K562 (cell line): ENCODE measurements at regions not wholly inside any gene's neighbourhood (a gene's known extent, or its start where the extent isn't known, plus 50 kb on each side); places are given as distances from the start of the nearest gene placed in this dataset.
"Not testable (repeated sequence)": the region's sequence is repeated elsewhere in the genome, so short reads cannot be mapped to it uniquely, and the experiment has no call there.

Experiments
- ATAC-seq: fragments of 200-7000 bp; cut with Tn5 transposase; 3 replicates; pipeline ENCODE4 v1.9.1; 2020; ENCODE audit warnings: moderate library complexity
- BruUV-seq: library from RNA; stranded (reverse); fragments of 400-500 nt; replicated peaks from 2 replicates; lab custom pipeline; 2021; lab: Mats Ljungman, UMichigan
- CTCF ChIA-PET: fragments of 300-600 bp; formaldehyde crosslinking; extraction: SDS; loops from one replicate; lab custom pipeline; 2021; ENCODE audit warnings: low intra/inter-chr PET ratio; lab: Yijun Ruan, JAX
- POLR2A ChIA-PET: fragments of 300-600, 350-650 bp; sonication (Branson Sonifier 250); formaldehyde crosslinking; extraction: SDS; loops from one replicate; lab custom pipeline; 2021; ENCODE audit warnings: antibody characterized with exemption, inconsistent platforms; lab: Yijun Ruan, JAX
- DNase-seq, 4 experiments: peaks; one replicate each; pipeline versions ENCODE4 v3.0.0 to v3.0.0-alpha.2; 2011 to 2018; ENCODE audit warnings: low spot score in 3 of 4, mixed read lengths in 3 of 4; ENCODE audit errors: extremely low read depth in 1 of 4
- FAIRE-seq: peaks from 2 replicates; lab custom pipeline; 2011; peaks lifted over from hg19 to GRCh38; lab: Jason Lieb, UNC
- H2AFZ ChIP-seq: 2 replicates; pipeline ENCODE4 v1.6.0; 2011; ENCODE audit warnings: low read depth, low read length, control low read depth, inconsistent platforms
- H3K27ac ChIP-seq: fragments of 200-600 bp; 3 replicates; pipeline ENCODE4 v1.8.0; 2011; ENCODE audit warnings: low read depth, mild to moderate bottlenecking, control low read depth, inconsistent platforms, low read length, moderate library complexity, mixed read lengths; ENCODE audit errors: extremely low read depth
- H3K27me3 ChIP-seq, 2 experiments: fragments of 300-600 bp in 1 of 2; 2 replicates in 1 of 2; 3 replicates in 1 of 2; pipeline versions ENCODE4 v1.6.0 to v1.8.0; 2011; ENCODE audit warnings: inconsistent platforms in 2 of 2, low read length in 2 of 2, mild to moderate bottlenecking in 1 of 2, mixed read lengths in 1 of 2, moderate library complexity in 1 of 2; ENCODE audit not compliant: control insufficient read depth in 2 of 2, insufficient read depth in 2 of 2
- H3K36me3 ChIP-seq: fragments of 300-600 bp; 3 replicates; pipeline ENCODE4 v1.8.0; 2011; ENCODE audit warnings: mild to moderate bottlenecking, low read length, inconsistent platforms; ENCODE audit not compliant: control insufficient read depth, insufficient read depth
- H3K4me1 ChIP-seq, 2 experiments: fragments of 200-600 bp in 1 of 2; replicated peaks in 1 of 2; 2 replicates in 1 of 2; 3 replicates in 1 of 2; pipeline versions ENCODE4 v1.5.1 to v1.8.0; 2011; ENCODE audit warnings: inconsistent platforms in 2 of 2, low read length in 2 of 2, mild to moderate bottlenecking in 1 of 2, mixed read lengths in 1 of 2, moderate library complexity in 1 of 2; ENCODE audit not compliant: control insufficient read depth in 2 of 2, insufficient read depth in 2 of 2
- H3K4me2 ChIP-seq: 2 replicates; pipeline ENCODE4 v1.6.1; 2011; ENCODE audit warnings: low read length, control low read depth, inconsistent platforms, mixed read lengths; ENCODE audit not compliant: insufficient read depth
- H3K4me3 ChIP-seq: fragments of 200-600 bp; sonication (generic), shearing (Covaris generic); 2 replicates; pipeline ENCODE4 v1.5.1; 2016; ENCODE audit warnings: control low read depth, inconsistent platforms
- H3K79me2 ChIP-seq: fragments of 200-600 bp; 3 replicates; pipeline ENCODE4 v1.8.0; 2011; ENCODE audit warnings: low read length, inconsistent platforms; ENCODE audit not compliant: control insufficient read depth, insufficient read depth
- H3K9ac ChIP-seq, 2 experiments: 2 replicates each; pipeline versions ENCODE4 v1.6.0 to v1.6.1; 2011; ENCODE audit warnings: low read depth in 2 of 2, low read length in 2 of 2, control low read depth in 1 of 2, inconsistent platforms in 1 of 2, mild to moderate bottlenecking in 1 of 2, mixed read lengths in 1 of 2; ENCODE audit not compliant: insufficient read depth in 1 of 2
- H3K9me1 ChIP-seq: one replicate; pipeline ENCODE4 v1.6.0; 2011; ENCODE audit warnings: inconsistent platforms, mild to moderate bottlenecking, low read length, moderate library complexity; ENCODE audit not compliant: control insufficient read depth, insufficient read depth
- H3K9me3 ChIP-seq: replicated peaks from 2 replicates; pipeline ENCODE4 v1.5.1; 2011; ENCODE audit warnings: low read depth, low read length, inconsistent platforms; ENCODE audit not compliant: control insufficient read depth, insufficient read depth
- H4K20me1 ChIP-seq: replicated peaks from 2 replicates; pipeline ENCODE4 v1.6.1; 2011; ENCODE audit warnings: low read length, inconsistent platforms, mixed read lengths; ENCODE audit not compliant: control insufficient read depth, insufficient read depth
- RBM25 ChIP-seq: fragments of 200-400 bp; formaldehyde crosslinking; IDR thresholded peaks from 2 replicates; pipeline ENCODE4 v1.6.1; 2018; ENCODE audit warnings: low read length, low read depth, moderate library complexity; ENCODE audit not compliant: severe bottlenecking
- RFX1 ChIP-seq: fragments of 450-650 bp; IDR thresholded peaks from 2 replicates; pipeline ENCODE4 v1.6.1; 2016; ENCODE audit warnings: mild to moderate bottlenecking, moderate library complexity
- STAT5A ChIP-seq: IDR thresholded peaks from 2 replicates; pipeline ENCODE4 v1.6.1; 2012; ENCODE audit warnings: low read length, inconsistent platforms, borderline replicate concordance
- ZFP36 ChIP-seq: fragments of 150-350 bp; IDR thresholded peaks from 2 replicates; pipeline ENCODE4 v1.6.1; 2018; ENCODE audit warnings: low read length, low read depth; ENCODE audit not compliant: partially characterized antibody
- ZNF583 ChIP-seq: fragments of 250-450 bp; sonication (Bioruptor Pico); IDR thresholded peaks from 2 replicates; pipeline ENCODE4 v1.4.0; 2020
- ZNF696 ChIP-seq: fragments of 250-450 bp; sonication (Bioruptor Pico); conservative IDR thresholded peaks from 2 replicates; pipeline ENCODE4 v1.4.0; 2020; ENCODE audit warnings: mild to moderate bottlenecking, moderate library complexity
- WGBS: fragments of 100-300 bp; shearing (Covaris generic); methylation state at CpG from one replicate; pipeline ENCODE4 v1.1.6; 2016; ENCODE audit warnings: low coverage, mixed read lengths; ENCODE audit not compliant: insufficient coverage; ENCODE audit errors: missing lambda C conversion rate; 5-methylcytosine and 5-hydroxymethylcytosine counted together
- in situ Hi-C: fragments of 300-500 bp; cut with MboI; formaldehyde crosslinking; loops from 4 replicates; pipeline ENCODE4 v1.15.0; 2018; ENCODE audit warnings: inconsistent platforms, mixed read lengths
- intact Hi-C: fragments of 100-400 bp; cut with micrococcal nuclease; formaldehyde crosslinking; loops from 2 replicates; pipeline ENCODE4 v1.14.2; 2022

DNA sequence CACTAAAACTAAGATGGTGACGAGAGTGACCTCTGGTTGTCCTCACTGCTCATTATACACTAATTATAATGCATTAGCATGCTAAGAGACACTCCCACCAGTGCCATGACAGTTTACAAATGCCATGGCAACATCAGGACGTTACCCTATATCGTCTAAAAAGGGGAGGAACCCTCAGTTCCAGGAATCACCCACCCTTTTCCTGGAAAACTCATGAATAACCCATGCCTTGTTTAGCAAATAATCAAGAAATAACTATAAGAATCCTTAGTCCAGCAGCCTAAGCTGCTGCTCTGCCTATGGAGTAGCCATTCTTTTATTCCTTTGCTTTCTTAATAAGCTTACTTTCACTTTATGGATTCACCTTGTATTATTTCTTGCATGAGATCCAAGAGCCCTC, 432.1 kb downstream of the ZNF536 start:
- CTCF ChIA-PET, BruUV-seq: not testable (repeated sequence)

DNA sequence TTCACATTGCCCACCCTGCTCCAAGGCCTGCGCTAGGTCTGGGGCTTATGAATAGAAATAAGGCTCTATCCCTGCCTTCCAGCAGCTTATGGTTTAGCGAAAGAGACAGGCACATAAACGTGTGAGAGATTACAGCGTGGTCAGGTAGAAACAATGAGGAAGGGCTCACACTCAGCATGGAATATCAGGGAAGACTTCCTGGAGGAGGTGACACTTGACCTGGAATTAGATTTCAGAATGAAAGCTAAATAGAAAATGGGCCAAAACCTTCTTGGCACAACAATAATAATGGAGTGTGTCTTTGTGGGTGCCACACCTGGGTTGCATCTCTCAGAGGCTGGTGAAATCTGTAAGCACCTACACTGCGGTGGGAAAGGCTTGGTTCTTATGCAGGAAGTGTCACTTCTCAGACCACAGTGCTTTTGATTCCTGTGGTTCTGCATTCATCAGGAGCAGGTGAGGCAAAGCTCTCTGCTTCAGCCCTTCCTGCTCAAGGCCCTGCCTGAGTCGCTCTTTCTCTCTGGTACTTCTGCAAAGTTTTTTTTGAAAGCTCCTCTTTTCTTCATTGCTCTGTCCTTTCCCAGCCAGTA, 430.3 kb downstream of the ZNF536 start:
- Histone ChIP-seq H3K27me3 (peaks cover 2 to 8% of the 10 kb centered on the region in 2 experiments; a peak in 2 of 5 replicates), H3K9me3 (no peaks in the 10 kb centered on the region; the same call in 1 of the 2 replicates), H4K20me1 (no peaks in the 10 kb centered on the region; the same call in 1 of the 2 replicates), H2AFZ (no peak overlapping the region), H3K9me1 (no peaks in the 10 kb centered on the region), H3K79me2 (no peaks in the 10 kb centered on the region), H3K4me1 (no peaks in the 10 kb centered on the region), H3K9ac (no peak overlapping the region), H3K4me2 (no peak overlapping the region), H3K27ac (no peak overlapping the region), H3K4me3 (no peak overlapping the region), H3K36me3 (no peaks in the 10 kb centered on the region)
- no peak for DNase-seq
- intact Hi-C loops = no loop called here
- no peak for ATAC-seq
- FAIRE-seq = no peak
- in situ Hi-C loops = no loop called here
- POLR2A ChIA-PET = no interaction called here
- CTCF ChIA-PET = no interaction called here
- no TSS peak for BruUV-seq
- no peak for TF ChIP-seq ZNF696 (CRISPR knock-in tag)
- TF ChIP-seq ZFP36 = peak; percentile 92
- peak; percentile 69 for TF ChIP-seq RBM25
- TF ChIP-seq ZNF583 (CRISPR knock-in tag) = no peak
- 0% methylated on average over 6 of the region's 6 CpGs for WGBS

More for the DNA sequence above, 432.1 kb downstream of the ZNF536 start:
- H3K27ac ChIP-seq, intact Hi-C loops, FAIRE-seq, H3K27me3 ChIP-seq, H3K4me1 ChIP-seq, H3K4me3 ChIP-seq, in situ Hi-C loops, H4K20me1 ChIP-seq, H3K9me1 ChIP-seq, H3K79me2 ChIP-seq, H3K4me2 ChIP-seq, H3K36me3 ChIP-seq, ATAC-seq, H2AFZ ChIP-seq, H3K9me3 ChIP-seq, H3K9ac ChIP-seq: not testable (repeated sequence)
- POLR2A ChIA-PET = interaction anchor here (0.6 to 2.4 kb wide), 4 partner anchors 9 to 58 kb away, joined by 3 to 5 read pairs (median 3); no protein-coding TSS in a partner anchor
- peak in 1 of 4 experiments; percentile 20 for DNase-seq
- WGBS = 0% methylated on average over 3 of the region's 3 CpGs
- peak; percentile 43 for TF ChIP-seq STAT5A
- TF ChIP-seq RFX1 = peak; percentile 67
- TF ChIP-seq, all 486 proteins: peak for 2; not testable (repeated sequence) for 484
